A673 (cell line): ENCODE measurements at regions not wholly inside any gene's neighbourhood (a gene's known extent, or its start where the extent isn't known, plus 50 kb on each side); places are given as distances from the start of the nearest gene placed in this dataset.

Experiments
- BruUV-seq: library from RNA; stranded (reverse); fragments of 400-500 nt; replicated peaks from 2 replicates; lab custom pipeline; 2021; lab: Mats Ljungman, UMichigan
- CTCF ChIA-PET: fragments of 300-600 bp; sonication (Branson Sonifier 250); formaldehyde crosslinking; loops from one replicate; lab custom pipeline; 2022; ENCODE audit warnings: antibody characterized with exemption; lab: Charles Lee
- POLR2A ChIA-PET: fragments of 300-600 bp; sonication (Branson Sonifier 250); formaldehyde crosslinking; loops from one replicate; lab custom pipeline; 2022; ENCODE audit warnings: antibody characterized with exemption; ENCODE audit not compliant: low non-redundant PET; lab: Charles Lee
- DNase-seq: peaks from one replicate; pipeline ENCODE4 v3.0.0-alpha.2; 2015; ENCODE audit warnings: low spot score
- H3K27ac ChIP-seq: fragments of 200-600 bp; sonication (generic); 2 replicates; pipeline ENCODE4 v1.5.1; 2016; ENCODE audit warnings: mixed run types, low read depth, mild to moderate bottlenecking, mixed read lengths, antibody characterized with exemption, low read length; ENCODE audit not compliant: poor library complexity, severe bottlenecking
- H3K27me3 ChIP-seq: fragments of 200-600 bp; sonication (generic); replicated peaks from 2 replicates; pipeline ENCODE4 v1.6.1; 2017; ENCODE audit warnings: mixed run types, low read depth, mild to moderate bottlenecking, mixed read lengths, antibody characterized with exemption, low read length; ENCODE audit not compliant: insufficient read depth, poor library complexity
- H3K36me3 ChIP-seq: fragments of 200-600 bp; sonication (generic); 2 replicates; pipeline ENCODE4 v1.6.1; 2016; ENCODE audit warnings: mixed run types, mild to moderate bottlenecking, mixed read lengths, antibody characterized with exemption, low read length; ENCODE audit not compliant: insufficient read depth, poor library complexity, severe bottlenecking
- H3K4me1 ChIP-seq: fragments of 200-600 bp; sonication (generic); 2 replicates; pipeline ENCODE4 v1.6.1; 2017; ENCODE audit warnings: mixed run types, mild to moderate bottlenecking, mixed read lengths, antibody characterized with exemption, low read length; ENCODE audit not compliant: insufficient read depth, poor library complexity, severe bottlenecking
- H3K4me3 ChIP-seq: fragments of 200-600 bp; sonication (generic); 2 replicates; pipeline ENCODE4 v1.5.1; 2016; ENCODE audit warnings: low read depth, mixed run types, mild to moderate bottlenecking, mixed read lengths, low read length; ENCODE audit not compliant: poor library complexity, severe bottlenecking
- H3K9me3 ChIP-seq: fragments of 200-600 bp; sonication (generic); 2 replicates; pipeline ENCODE4 v1.6.1; 2016; ENCODE audit warnings: mixed run types, low read depth, mild to moderate bottlenecking, mixed read lengths, antibody characterized with exemption, low read length; ENCODE audit not compliant: poor library complexity, severe bottlenecking
- EZH2 ChIP-seq: fragments of 200-600 bp; sonication (generic); IDR thresholded peaks from 2 replicates; pipeline ENCODE4 v1.6.1; 2017; ENCODE audit warnings: borderline replicate concordance, low read depth, mild to moderate bottlenecking, mixed read lengths, antibody characterized with exemption, low read length; ENCODE audit not compliant: poor library complexity, severe bottlenecking
- intact Hi-C: fragments of 100-400 bp; cut with micrococcal nuclease; formaldehyde crosslinking; loops from one replicate; pipeline ENCODE4 v1.10.0; 2022; ENCODE audit not compliant: unreplicated experiment
- TF ChIP-seq, protein P1 (sequence below): fragments of 300-800, 200-600 bp; sonication (generic); conservative IDR thresholded peaks from 2 replicates; pipeline ENCODE4 v1.5.1; 2017; ENCODE audit warnings: low read depth, mild to moderate bottlenecking, antibody characterized with exemption, low read length, moderate library complexity, mixed read lengths

DNA sequence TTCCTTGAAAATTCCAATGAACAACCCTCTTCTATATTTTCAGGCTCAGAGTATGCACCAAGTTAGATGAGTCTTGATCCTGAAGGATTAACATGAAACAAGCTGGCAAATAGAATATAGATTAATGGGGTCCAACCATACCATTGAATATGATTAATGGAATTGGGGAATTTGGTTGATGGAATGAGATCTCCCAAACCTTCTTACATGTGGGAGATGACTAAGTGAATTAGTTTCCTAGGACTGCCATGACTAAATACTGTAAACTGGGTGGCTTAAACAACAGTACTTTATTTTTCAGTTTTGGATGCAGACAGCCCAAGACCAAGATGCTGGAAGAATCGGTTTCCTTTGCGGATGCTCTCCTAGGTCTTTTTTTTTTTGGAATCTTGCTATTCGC lies 347.0 kb downstream of the QKI start:
- Histone ChIP-seq H3K27me3 (peaks cover 4% of the 10 kb centered on the region), H3K27ac (no peak overlapping the region), H3K4me3 (no peak overlapping the region), H3K4me1 (no peaks in the 10 kb centered on the region), H3K36me3 (no peaks in the 10 kb centered on the region), H3K9me3 (no peaks in the 10 kb centered on the region)
- TF ChIP-seq, protein P1, sequence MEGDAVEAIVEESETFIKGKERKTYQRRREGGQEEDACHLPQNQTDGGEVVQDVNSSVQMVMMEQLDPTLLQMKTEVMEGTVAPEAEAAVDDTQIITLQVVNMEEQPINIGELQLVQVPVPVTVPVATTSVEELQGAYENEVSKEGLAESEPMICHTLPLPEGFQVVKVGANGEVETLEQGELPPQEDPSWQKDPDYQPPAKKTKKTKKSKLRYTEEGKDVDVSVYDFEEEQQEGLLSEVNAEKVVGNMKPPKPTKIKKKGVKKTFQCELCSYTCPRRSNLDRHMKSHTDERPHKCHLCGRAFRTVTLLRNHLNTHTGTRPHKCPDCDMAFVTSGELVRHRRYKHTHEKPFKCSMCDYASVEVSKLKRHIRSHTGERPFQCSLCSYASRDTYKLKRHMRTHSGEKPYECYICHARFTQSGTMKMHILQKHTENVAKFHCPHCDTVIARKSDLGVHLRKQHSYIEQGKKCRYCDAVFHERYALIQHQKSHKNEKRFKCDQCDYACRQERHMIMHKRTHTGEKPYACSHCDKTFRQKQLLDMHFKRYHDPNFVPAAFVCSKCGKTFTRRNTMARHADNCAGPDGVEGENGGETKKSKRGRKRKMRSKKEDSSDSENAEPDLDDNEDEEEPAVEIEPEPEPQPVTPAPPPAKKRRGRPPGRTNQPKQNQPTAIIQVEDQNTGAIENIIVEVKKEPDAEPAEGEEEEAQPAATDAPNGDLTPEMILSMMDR: no peak
- TF ChIP-seq EZH2: no peak
- intact Hi-C loops: no loop called here
- BruUV-seq: no TSS peak
- ChIA-PET POLR2A (no interaction called here), CTCF (no interaction called here)
- no peak for DNase-seq

DNA sequence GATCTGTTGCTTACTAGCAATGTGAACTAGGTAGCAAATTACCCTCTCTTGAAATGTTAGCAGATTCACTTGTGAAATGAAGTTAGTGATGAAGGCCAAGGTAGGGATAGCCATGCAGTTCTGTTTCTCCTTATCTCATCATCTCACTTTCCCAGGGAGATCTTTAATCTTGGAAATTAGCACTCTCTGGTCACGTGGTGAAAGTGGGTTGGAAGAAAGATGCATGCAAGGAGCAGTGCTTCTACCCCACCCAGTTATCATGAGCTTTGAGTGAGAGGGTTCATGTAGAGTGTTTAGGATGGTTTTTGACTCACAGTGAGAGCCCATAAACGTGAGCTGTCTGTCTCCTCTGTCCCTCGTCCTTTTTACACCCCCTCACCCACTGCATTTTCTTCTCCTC lies 346.3 kb downstream of the QKI start:
- no TSS peak for BruUV-seq
- TF ChIP-seq EZH2: no peak
- TF ChIP-seq, protein P1: no peak
- peaks cover 4% of the 10 kb centered on the region for H3K27me3 ChIP-seq
- ChIA-PET POLR2A (no interaction called here), CTCF (no interaction called here)
- no peak for DNase-seq
- no peak overlapping the region for H3K4me3 ChIP-seq
- H3K27ac ChIP-seq: no peak overlapping the region
- H3K4me1 ChIP-seq: no peaks in the 10 kb centered on the region
- no peaks in the 10 kb centered on the region for H3K9me3 ChIP-seq
- intact Hi-C loops: no loop called here
- no peaks in the 10 kb centered on the region for H3K36me3 ChIP-seq

GRCh38 chr6:163759542-163759941 lies 345.0 kb downstream of the QKI start:
- H3K27me3 ChIP-seq: peaks cover 4% of the 10 kb centered on the region
- POLR2A ChIA-PET: no interaction called here
- intact Hi-C loops: no loop called here
- TF ChIP-seq, protein P1: no peak
- CTCF ChIA-PET: no interaction called here
- no peak for DNase-seq
- no peaks in the 10 kb centered on the region for H3K4me1 ChIP-seq
- H3K36me3 ChIP-seq: no peaks in the 10 kb centered on the region
- no peaks in the 10 kb centered on the region for H3K9me3 ChIP-seq
- H3K4me3 ChIP-seq: no peak overlapping the region
- BruUV-seq: no TSS peak
- no peak overlapping the region for H3K27ac ChIP-seq

GRCh38 chr6:163757520-163757919 lies 343.0 kb downstream of the QKI start:
- ChIA-PET POLR2A (no interaction called here), CTCF (no interaction called here)
- DNase-seq: no peak
- intact Hi-C loops: no loop called here
- Histone ChIP-seq H3K4me3 (no peak overlapping the region), H3K27ac (no peak overlapping the region), H3K27me3 (peaks cover 4% of the 10 kb centered on the region), H3K36me3 (no peaks in the 10 kb centered on the region), H3K4me1 (no peaks in the 10 kb centered on the region), H3K9me3 (no peaks in the 10 kb centered on the region)
- TF ChIP-seq EZH2: no peak
- TF ChIP-seq, protein P1: no peak
- BruUV-seq: no TSS peak
